Kidney tubule cell (primary cell): ENCODE measurements at regions not wholly inside any gene's neighbourhood (a gene's known extent, or its start where the extent isn't known, plus 50 kb on each side); places are given as distances from the start of the nearest gene placed in this dataset.
A peak's percentile ranks its signal among the peaks of the same experiment; 100 is the strongest.
"Not testable (repeated sequence)": the region's sequence is repeated elsewhere in the genome, so short reads cannot be mapped to it uniquely, and the experiment has no call there.

Experiments used
- DNase-seq: peaks from one replicate; pipeline ENCODE4 v3.0.0-alpha.2; 2018; ENCODE audit warnings: low spot score

GRCh38 chr5:74500110-74500917, 140.2 kb downstream of the ENC1 start:
- peak; percentile 34 for DNase-seq

- no peak for DNase-seq
Observed at GRCh38 chr5:74499256-74500050, 141.1 kb downstream of the ENC1 start.

- no peak for DNase-seq
Observed at GRCh38 chr5:74497706-74498105, 142.8 kb downstream of the ENC1 start.

GRCh38 chr5:74493411-74493810, 147.1 kb downstream of the ENC1 start:
- DNase-seq = peak; percentile 89

- DNase-seq = no peak
Observed at GRCh38 chr5:74492230-74492629, 148.3 kb downstream of the ENC1 start.

GRCh38 chr5:74491586-74491985, 148.9 kb downstream of the ENC1 start:
- no peak for DNase-seq

- peak; percentile 8 for DNase-seq
Observed at GRCh38 chr5:74490814-74491213, 149.7 kb downstream of the ENC1 start.

GRCh38 chr5:74482990-74483389, 157.5 kb downstream of the ENC1 start:
- no peak for DNase-seq

- no peak for DNase-seq
Observed at GRCh38 chr5:74482523-74482922, 158.0 kb downstream of the ENC1 start.

GRCh38 chr5:74481357-74481756, 159.2 kb downstream of the ENC1 start:
- not testable (repeated sequence) for DNase-seq

- no peak for DNase-seq
Observed at GRCh38 chr5:74480201-74480600, 160.3 kb downstream of the ENC1 start.

GRCh38 chr5:74478328-74478727, 162.2 kb downstream of the ENC1 start:
- DNase-seq = no peak

- DNase-seq = no peak
Observed at GRCh38 chr5:74477761-74478160, 162.8 kb downstream of the ENC1 start.

- DNase-seq = no peak
Observed at GRCh38 chr5:74476819-74477453, 163.6 kb downstream of the ENC1 start.

GRCh38 chr5:74476046-74476818, 164.3 kb downstream of the ENC1 start:
- no peak for DNase-seq

GRCh38 chr5:74471875-74472274, 168.7 kb downstream of the ENC1 start:
- DNase-seq = no peak

- no peak for DNase-seq
Observed at GRCh38 chr5:74469234-74469994, 171.1 kb downstream of the ENC1 start.

- peak; percentile 51 for DNase-seq
Observed at GRCh38 chr5:74468421-74468820, 172.1 kb downstream of the ENC1 start.

GRCh38 chr5:74465724-74466123, 174.8 kb downstream of the ENC1 start:
- no peak for DNase-seq

- no peak for DNase-seq
Observed at GRCh38 chr5:74464512-74465209, 175.9 kb downstream of the ENC1 start.

- no peak for DNase-seq
Observed at GRCh38 chr5:74462356-74462755, 178.2 kb downstream of the ENC1 start.
